ENCODE measurements at regions not wholly inside any gene's neighbourhood (a gene's known extent, or its start where the extent isn't known, plus 50 kb on each side); places are given as distances from the start of the nearest gene placed in this dataset.
"Not testable (repeated sequence)": the region's sequence is repeated elsewhere in the genome, so short reads cannot be mapped to it uniquely, and the experiment has no call there.

DNA sequence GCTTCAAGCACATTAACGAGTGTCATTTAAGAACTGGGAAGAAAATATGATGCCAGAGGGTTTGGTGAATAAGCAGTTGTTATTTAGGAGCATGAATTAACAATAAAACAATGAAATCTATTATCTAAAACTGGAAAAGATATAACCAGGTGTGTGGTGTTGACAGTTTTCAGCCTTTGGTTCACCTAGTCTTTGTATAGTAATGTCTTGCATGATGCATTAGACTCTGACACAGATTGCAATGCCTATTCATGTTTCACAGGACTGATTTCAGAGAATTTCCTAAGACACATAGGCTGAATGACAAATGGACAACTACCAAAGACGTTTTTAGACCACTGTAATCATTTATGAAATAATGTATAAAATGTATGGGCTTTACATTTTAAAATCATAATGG is 135.1 kb upstream of the CAV2 start:
- no peak overlapping the region for H3K4me3 Mint-ChIP-seq
- no peaks in the 10 kb centered on the region for H3K36me3 Mint-ChIP-seq
- intact Hi-C loops (cut with micrococcal nuclease), result no loop called here
- H3K27me3 Mint-ChIP-seq, result peaks cover 4 to 5% of the 10 kb centered on the region in 2 donors
- no peak overlapping the region for H3K27ac ChIP-seq (ENCODE audit: low read depth, low read length)
- POLR2A ChIA-PET (ENCODE audit: partially characterized antibody), result no interaction called here
- no peaks in the 10 kb centered on the region for H3K27me3 ChIP-seq (ENCODE audit: insufficient read depth, low read length)
- H3K4me1 Mint-ChIP-seq, result no peaks in the 10 kb centered on the region
- H3K36me3 ChIP-seq (ENCODE audit: insufficient read depth, low read length), result no peaks in the 10 kb centered on the region
- peaks cover 0 to 2% (median 0%) of the 10 kb centered on the region in 8 donors for H3K9me3 Mint-ChIP-seq
- no peak overlapping the region for H3K4me3 ChIP-seq (ENCODE audit: low read length in 2 of 2)
- no peaks in the 10 kb centered on the region for H3K4me1 ChIP-seq (ENCODE audit: insufficient read depth, low read length)
- no peak overlapping the region for H3K27ac Mint-ChIP-seq
- no peak for DNase-seq
- no peaks in the 10 kb centered on the region for H3K9me3 ChIP-seq (ENCODE audit: control insufficient read depth in 1 of 2, low read length in 2 of 2)
- CTCF ChIA-PET (ENCODE audit: partially characterized antibody), result no interaction called here

DNA sequence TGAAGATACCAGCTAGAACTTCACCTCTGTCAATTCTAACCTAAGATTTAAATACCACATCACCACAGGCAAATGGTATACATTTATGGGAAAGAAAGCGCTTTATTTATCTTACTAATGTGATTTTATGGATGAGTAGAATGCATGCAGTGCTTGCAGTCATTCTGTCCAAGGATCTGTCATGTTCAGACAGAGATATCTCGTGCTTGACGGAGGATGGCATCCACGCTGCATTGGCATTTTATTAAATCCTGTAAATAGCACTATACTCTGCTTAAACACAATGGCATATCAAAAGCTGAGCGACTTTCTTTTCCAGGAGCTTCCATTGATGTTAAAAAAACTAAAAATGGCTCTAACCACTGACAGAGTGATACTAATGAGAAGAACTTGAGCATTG is 133.7 kb upstream of the CAV2 start:
- Mint-ChIP-seq H3K9me3 (peaks cover 0 to 1% (median 0%) of the 10 kb centered on the region in 8 donors), H3K27ac (no peak overlapping the region), H3K27me3 (peaks cover 7 to 9% of the 10 kb centered on the region in 2 donors), H3K4me1 (no peaks in the 10 kb centered on the region), H3K36me3 (no peaks in the 10 kb centered on the region), H3K4me3 (no peak overlapping the region)
- DNase-seq, result no peak
- no peak overlapping the region for H3K4me3 ChIP-seq (ENCODE audit: low read length in 2 of 2)
- ChIA-PET CTCF (ENCODE audit: partially characterized antibody) (no interaction called here), POLR2A (ENCODE audit: partially characterized antibody) (no interaction called here)
- no peaks in the 10 kb centered on the region for H3K27me3 ChIP-seq (ENCODE audit: insufficient read depth, low read length)
- H3K4me1 ChIP-seq (ENCODE audit: insufficient read depth, low read length), result no peaks in the 10 kb centered on the region
- no peaks in the 10 kb centered on the region for H3K9me3 ChIP-seq (ENCODE audit: control insufficient read depth in 1 of 2, low read length in 2 of 2)
- intact Hi-C loops (cut with micrococcal nuclease), result no loop called here
- H3K36me3 ChIP-seq (ENCODE audit: insufficient read depth, low read length), result no peaks in the 10 kb centered on the region
- H3K27ac ChIP-seq (ENCODE audit: low read depth, low read length), result no peak overlapping the region

DNA sequence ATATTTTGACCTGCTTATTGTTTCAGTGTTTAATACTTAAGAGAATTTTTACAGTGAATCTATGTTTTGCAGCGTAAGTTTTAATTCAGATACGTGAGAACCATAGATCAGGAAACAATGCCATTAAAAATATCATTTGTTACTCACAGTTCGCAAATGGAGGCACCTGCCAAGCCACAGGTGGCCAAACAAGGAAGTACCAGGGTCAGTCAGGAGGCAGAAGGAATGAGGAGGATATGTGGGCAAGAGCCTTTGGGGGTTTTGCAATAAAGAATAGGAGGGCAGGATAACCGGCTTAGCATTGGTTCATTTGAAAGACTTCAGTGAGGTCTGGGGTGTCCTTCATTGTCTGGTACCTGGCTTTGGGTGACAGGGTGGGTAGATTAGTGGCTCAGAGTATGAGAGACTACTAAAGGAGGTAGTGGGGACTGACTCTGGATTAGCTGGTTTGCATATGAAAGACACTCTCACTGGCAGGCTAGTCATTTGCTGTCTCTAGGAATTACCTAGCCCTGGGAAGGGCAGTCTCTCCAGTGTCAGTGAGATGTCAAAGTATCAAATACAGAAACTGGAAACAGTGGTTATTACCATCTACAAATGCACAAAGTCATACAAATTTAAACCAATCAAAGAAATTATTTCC is 132.2 kb upstream of the CAV2 start:
- Histone ChIP-seq H3K27ac (ENCODE audit: low read depth, low read length) (no peak overlapping the region), H3K36me3 (ENCODE audit: insufficient read depth, low read length) (no peaks in the 10 kb centered on the region), H3K27me3 (ENCODE audit: insufficient read depth, low read length) (no peaks in the 10 kb centered on the region), H3K4me3 (ENCODE audit: low read length in 2 of 2) (no peak overlapping the region), H3K9me3 (ENCODE audit: control insufficient read depth in 1 of 2, low read length in 2 of 2) (no peaks in the 10 kb centered on the region), H3K4me1 (ENCODE audit: insufficient read depth, low read length) (no peaks in the 10 kb centered on the region)
- intact Hi-C loops (cut with micrococcal nuclease), result no loop called here
- ChIA-PET CTCF (ENCODE audit: partially characterized antibody) (no interaction called here), POLR2A (ENCODE audit: partially characterized antibody) (no interaction called here)
- H3K4me3 Mint-ChIP-seq, result peak overlapping the region in 1 of 8 donors; percentile 2
- DNase-seq, result no peak
- no peak overlapping the region for H3K27ac Mint-ChIP-seq
- peaks cover 7 to 12% of the 10 kb centered on the region in 2 donors for H3K27me3 Mint-ChIP-seq
- peaks cover 0 to 1% (median 0%) of the 10 kb centered on the region in 8 donors for H3K9me3 Mint-ChIP-seq
- no peaks in the 10 kb centered on the region for H3K4me1 Mint-ChIP-seq
- H3K36me3 Mint-ChIP-seq, result no peaks in the 10 kb centered on the region

DNA sequence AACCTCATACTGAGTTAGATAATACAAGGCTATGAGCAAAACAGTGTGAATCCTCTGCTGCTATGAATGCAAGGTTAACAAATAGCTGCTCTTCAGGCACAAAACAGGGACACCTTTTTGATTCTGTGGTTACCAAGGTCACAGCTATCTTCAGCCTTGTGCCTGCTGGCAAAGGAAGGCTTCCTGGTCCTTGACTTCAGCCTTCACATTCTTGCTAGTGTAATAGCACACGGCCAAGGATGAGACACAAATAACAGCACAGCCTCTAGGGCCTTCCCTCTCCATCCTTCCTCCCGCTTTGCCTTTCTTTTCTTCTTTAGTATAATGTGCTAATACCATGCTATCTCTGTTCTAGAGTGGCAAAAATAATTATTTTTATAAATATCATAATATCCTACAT is 130.6 kb upstream of the CAV2 start:
- H3K9me3 Mint-ChIP-seq, result peaks cover 0 to 3% (median 0%) of the 10 kb centered on the region in 8 donors
- ChIA-PET CTCF (ENCODE audit: partially characterized antibody) (no interaction called here), POLR2A (ENCODE audit: partially characterized antibody) (no interaction called here)
- H3K36me3 Mint-ChIP-seq, result no peaks in the 10 kb centered on the region
- no peaks in the 10 kb centered on the region for H3K9me3 ChIP-seq (ENCODE audit: control insufficient read depth in 1 of 2, low read length in 2 of 2)
- no peak for DNase-seq
- H3K27me3 ChIP-seq (ENCODE audit: insufficient read depth, low read length), result no peaks in the 10 kb centered on the region
- no peak overlapping the region for H3K27ac Mint-ChIP-seq
- H3K4me3 Mint-ChIP-seq, result no peak overlapping the region
- no peaks in the 10 kb centered on the region for H3K36me3 ChIP-seq (ENCODE audit: insufficient read depth, low read length)
- H3K4me1 Mint-ChIP-seq, result no peaks in the 10 kb centered on the region
- no peaks in the 10 kb centered on the region for H3K4me1 ChIP-seq (ENCODE audit: insufficient read depth, low read length)
- no peak overlapping the region for H3K4me3 ChIP-seq (ENCODE audit: low read length in 2 of 2)
- no peak overlapping the region for H3K27ac ChIP-seq (ENCODE audit: low read depth, low read length)
- H3K27me3 Mint-ChIP-seq, result peaks cover 7 to 12% of the 10 kb centered on the region in 2 donors
- intact Hi-C loops (cut with micrococcal nuclease), result no loop called here

DNA sequence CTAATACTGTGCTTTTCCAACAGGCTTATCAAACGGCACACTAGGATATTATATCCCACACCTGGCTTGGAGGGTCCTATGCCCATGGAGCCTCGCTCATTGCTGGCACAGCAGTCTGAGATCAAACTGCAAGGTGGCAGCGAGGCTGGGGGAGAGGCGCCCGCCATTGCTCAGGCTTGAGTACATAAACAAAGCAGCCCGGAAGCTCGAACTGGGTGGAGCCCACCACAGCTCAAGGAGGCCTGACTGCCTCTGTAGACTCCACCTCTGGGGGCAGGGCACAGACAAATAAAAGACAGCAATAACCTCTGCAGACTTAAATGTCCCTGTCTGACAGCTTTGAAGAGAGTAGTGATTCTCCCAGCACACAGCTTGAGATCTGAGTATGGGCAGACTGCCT is 128.0 kb upstream of the CAV2 start:
- H3K4me1 ChIP-seq (ENCODE audit: insufficient read depth, low read length); H3K27me3 ChIP-seq (ENCODE audit: insufficient read depth, low read length); H3K9me3 ChIP-seq (ENCODE audit: control insufficient read depth in 1 of 2, low read length in 2 of 2); H3K27ac ChIP-seq (ENCODE audit: low read depth, low read length); H3K36me3 Mint-ChIP-seq; H3K36me3 ChIP-seq (ENCODE audit: insufficient read depth, low read length); intact Hi-C loops (cut with micrococcal nuclease); POLR2A ChIA-PET (ENCODE audit: partially characterized antibody); DNase-seq; H3K4me3 Mint-ChIP-seq; H3K27ac Mint-ChIP-seq; H3K9me3 Mint-ChIP-seq; H3K4me3 ChIP-seq (ENCODE audit: low read length in 2 of 2); CTCF ChIA-PET (ENCODE audit: partially characterized antibody); H3K4me1 Mint-ChIP-seq: not testable (repeated sequence)
- peaks cover 7 to 12% of the 10 kb centered on the region in 2 donors for H3K27me3 Mint-ChIP-seq

DNA sequence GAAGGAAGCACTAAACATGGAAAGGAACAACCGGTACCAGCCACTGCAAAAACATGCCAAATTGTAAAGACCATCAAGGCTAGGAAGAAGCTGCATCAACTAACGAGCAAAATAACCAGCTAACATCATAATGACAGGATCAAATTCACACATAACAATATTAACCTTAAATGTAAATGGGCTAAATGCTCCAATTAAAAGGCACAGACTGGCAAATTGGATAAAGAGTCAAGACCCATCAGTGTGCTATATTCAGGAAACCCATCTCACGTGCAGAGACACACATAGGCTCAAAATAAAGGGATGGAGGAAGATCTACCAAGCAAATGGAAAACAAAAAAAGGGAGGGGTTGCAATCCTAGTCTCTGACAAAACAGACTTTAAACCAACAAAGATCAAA is 126.3 kb upstream of the CAV2 start:
- H3K4me1 ChIP-seq (ENCODE audit: insufficient read depth, low read length); H3K27me3 Mint-ChIP-seq; H3K4me3 Mint-ChIP-seq; POLR2A ChIA-PET (ENCODE audit: partially characterized antibody); DNase-seq; H3K9me3 ChIP-seq (ENCODE audit: control insufficient read depth in 1 of 2, low read length in 2 of 2); H3K27me3 ChIP-seq (ENCODE audit: insufficient read depth, low read length); H3K4me3 ChIP-seq (ENCODE audit: low read length in 2 of 2); intact Hi-C loops (cut with micrococcal nuclease); H3K9me3 Mint-ChIP-seq; CTCF ChIA-PET (ENCODE audit: partially characterized antibody); H3K36me3 ChIP-seq (ENCODE audit: insufficient read depth, low read length); H3K36me3 Mint-ChIP-seq; H3K27ac ChIP-seq (ENCODE audit: low read depth, low read length); H3K4me1 Mint-ChIP-seq; H3K27ac Mint-ChIP-seq: not testable (repeated sequence)

DNA sequence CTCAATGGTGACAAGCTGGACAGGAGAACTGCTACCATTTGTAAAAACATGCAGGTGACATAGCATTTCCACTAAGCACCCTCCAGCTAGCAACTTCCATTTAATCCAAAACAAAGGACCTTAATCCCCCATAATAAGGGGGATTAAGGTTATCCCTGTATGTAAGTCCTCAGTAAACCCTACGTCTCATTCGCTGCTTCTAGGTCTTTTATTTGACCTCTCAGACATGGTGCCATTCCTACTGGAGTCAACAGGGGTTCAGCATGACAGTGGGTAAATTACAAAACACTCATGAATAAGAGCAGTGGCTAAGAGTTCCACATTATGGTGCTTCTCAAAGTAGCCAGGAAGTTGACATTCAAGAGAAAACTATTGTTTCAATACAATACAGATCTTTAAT is 121.8 kb upstream of the CAV2 start:
- no peak for DNase-seq
- no peaks in the 10 kb centered on the region for H3K27me3 ChIP-seq (ENCODE audit: insufficient read depth, low read length)
- no peaks in the 10 kb centered on the region for H3K36me3 Mint-ChIP-seq
- H3K27me3 Mint-ChIP-seq, result peaks cover 0 to 1% of the 10 kb centered on the region in 2 donors
- ChIA-PET POLR2A (ENCODE audit: partially characterized antibody) (no interaction called here), CTCF (ENCODE audit: partially characterized antibody) (no interaction called here)
- intact Hi-C loops (cut with micrococcal nuclease), result no loop called here
- H3K4me3 ChIP-seq (ENCODE audit: low read length in 2 of 2), result no peak overlapping the region
- H3K4me1 Mint-ChIP-seq, result no peaks in the 10 kb centered on the region
- H3K4me1 ChIP-seq (ENCODE audit: insufficient read depth, low read length), result no peaks in the 10 kb centered on the region
- H3K27ac Mint-ChIP-seq, result no peak overlapping the region
- peaks cover 0 to 5% (median 0%) of the 10 kb centered on the region in 8 donors for H3K9me3 Mint-ChIP-seq
- no peak overlapping the region for H3K4me3 Mint-ChIP-seq
- H3K27ac ChIP-seq (ENCODE audit: low read depth, low read length), result no peak overlapping the region
- H3K9me3 ChIP-seq (ENCODE audit: control insufficient read depth in 1 of 2, low read length in 2 of 2), result no peaks in the 10 kb centered on the region
- H3K36me3 ChIP-seq (ENCODE audit: insufficient read depth, low read length), result no peaks in the 10 kb centered on the region

DNA sequence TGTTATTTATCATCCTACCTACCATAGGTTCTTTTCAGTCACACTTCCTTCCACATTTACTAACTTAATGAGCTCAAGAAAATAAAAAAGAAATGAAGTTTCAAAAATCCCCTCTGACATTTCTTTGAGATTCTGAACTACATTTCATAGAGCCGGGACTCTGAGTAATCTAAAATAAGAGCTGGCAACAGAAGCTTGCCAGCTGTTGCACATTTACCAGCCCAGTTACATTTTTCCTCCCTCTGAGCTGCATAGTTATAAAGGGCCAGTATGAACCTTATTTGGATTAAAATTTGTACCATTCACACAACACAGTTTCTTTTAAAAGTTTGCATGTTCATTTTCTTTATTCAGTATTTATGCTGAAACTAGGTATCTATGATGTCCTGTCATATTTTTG is 119.5 kb upstream of the CAV2 start:
- POLR2A ChIA-PET (ENCODE audit: partially characterized antibody), result no interaction called here
- H3K9me3 Mint-ChIP-seq, result peaks cover 0 to 5% (median 0%) of the 10 kb centered on the region in 8 donors
- H3K36me3 ChIP-seq (ENCODE audit: insufficient read depth, low read length), result no peaks in the 10 kb centered on the region

More for the DNA sequence above, 119.5 kb upstream of the CAV2 start:
- Histone ChIP-seq H3K9me3 (ENCODE audit: control insufficient read depth in 1 of 2, low read length in 2 of 2) (no peaks in the 10 kb centered on the region), H3K27ac (ENCODE audit: low read depth, low read length) (no peak overlapping the region), H3K4me1 (ENCODE audit: insufficient read depth, low read length) (no peaks in the 10 kb centered on the region), H3K27me3 (ENCODE audit: insufficient read depth, low read length) (no peaks in the 10 kb centered on the region), H3K4me3 (ENCODE audit: low read length in 2 of 2) (no peak overlapping the region)
- peaks cover 2 to 3% of the 10 kb centered on the region in 2 donors for H3K27me3 Mint-ChIP-seq
- intact Hi-C loops (cut with micrococcal nuclease), result no loop called here
- CTCF ChIA-PET (ENCODE audit: partially characterized antibody), result no interaction called here
- H3K4me3 Mint-ChIP-seq, result no peak overlapping the region
- DNase-seq, result no peak
- H3K4me1 Mint-ChIP-seq, result no peaks in the 10 kb centered on the region
- no peak overlapping the region for H3K27ac Mint-ChIP-seq
- no peaks in the 10 kb centered on the region for H3K36me3 Mint-ChIP-seq

Measured in CD4-positive, alpha-beta memory T cell (primary cell).